A673 (cell line): ENCODE measurements at regions not wholly inside any gene's neighbourhood (a gene's known extent, or its start where the extent isn't known, plus 50 kb on each side); places are given as distances from the start of the nearest gene placed in this dataset.

ENCODE experiments used
- CTCF ChIP-seq: fragments of 300-800, 200-600 bp; sonication (generic); conservative IDR thresholded peaks from 2 replicates; pipeline ENCODE4 v1.5.1; 2017; ENCODE audit warnings: low read depth, mild to moderate bottlenecking, antibody characterized with exemption, low read length, moderate library complexity, mixed read lengths
- EZH2 ChIP-seq: fragments of 200-600 bp; sonication (generic); IDR thresholded peaks from 2 replicates; pipeline ENCODE4 v1.6.1; 2017; ENCODE audit warnings: borderline replicate concordance, low read depth, mild to moderate bottlenecking, mixed read lengths, antibody characterized with exemption, low read length; ENCODE audit not compliant: poor library complexity, severe bottlenecking

GRCh38 chr1:238005116-238005515 lies 114.4 kb upstream of the ZP4 start:
- TF ChIP-seq EZH2 (no peak), CTCF (no peak)
